T-helper 22 cell (primary cell): ENCODE measurements at regions not wholly inside any gene's neighbourhood (a gene's known extent, or its start where the extent isn't known, plus 50 kb on each side); places are given as distances from the start of the nearest gene placed in this dataset.

Source experiments
- DNase-seq: peaks from one replicate; pipeline ENCODE4 v3.0.0-alpha.2; 2020; ENCODE audit warnings: low read depth

DNA sequence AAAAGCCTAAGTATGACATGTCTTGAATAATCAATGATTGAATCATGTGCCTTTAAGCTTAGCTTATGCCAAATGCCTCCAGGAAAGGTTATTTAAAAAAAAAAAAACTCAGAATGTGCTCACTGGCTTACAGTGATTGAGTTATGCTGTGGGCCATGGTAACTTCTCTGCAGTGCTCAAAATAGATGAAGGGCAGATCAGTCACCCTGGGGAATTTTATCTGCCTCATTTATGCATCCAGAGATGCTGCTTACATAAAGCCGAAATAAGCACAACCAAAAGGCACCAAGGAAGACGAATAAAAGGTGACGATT lies 118.7 kb upstream of the MDM1 start:
- DNase-seq, result no peak

DNA sequence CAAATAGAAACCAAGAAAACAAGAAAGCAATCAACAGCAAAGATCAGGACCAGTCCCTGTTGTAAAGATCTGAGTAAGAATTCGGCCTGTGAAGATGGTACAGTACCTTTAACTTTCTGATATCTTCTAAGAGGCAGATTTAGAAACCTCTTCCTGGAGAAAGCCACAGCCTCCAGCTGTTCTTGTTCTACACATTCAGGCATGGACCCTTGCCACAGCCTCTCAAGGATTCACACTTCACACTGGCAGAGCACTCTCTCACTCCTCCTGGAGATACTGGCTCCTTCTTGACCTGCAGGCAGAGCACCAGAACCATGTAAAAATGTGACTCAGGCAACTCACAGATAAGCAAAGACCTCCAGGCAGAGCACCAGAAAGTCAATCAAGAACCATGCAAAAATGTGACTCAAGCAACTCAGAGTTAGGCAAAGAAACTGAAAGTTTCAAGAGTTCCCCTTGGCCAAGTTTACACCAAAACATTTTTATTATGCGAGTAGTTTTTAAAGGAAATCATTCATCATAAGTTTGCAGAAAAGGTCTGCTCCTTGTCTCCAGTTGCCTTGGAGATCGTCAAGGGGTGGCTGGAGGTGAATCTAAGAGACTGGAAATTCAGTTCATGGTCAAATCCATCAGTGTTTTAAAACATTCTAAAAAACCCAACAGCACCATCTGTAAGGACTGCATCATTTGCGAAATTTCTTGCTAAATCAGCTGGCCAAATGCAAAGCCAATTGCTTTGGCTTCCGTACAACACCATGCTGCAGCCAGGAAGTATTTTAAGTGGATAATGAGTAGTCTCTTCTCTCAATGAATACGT lies 119.3 kb upstream of the MDM1 start:
- DNase-seq, result no peak

DNA sequence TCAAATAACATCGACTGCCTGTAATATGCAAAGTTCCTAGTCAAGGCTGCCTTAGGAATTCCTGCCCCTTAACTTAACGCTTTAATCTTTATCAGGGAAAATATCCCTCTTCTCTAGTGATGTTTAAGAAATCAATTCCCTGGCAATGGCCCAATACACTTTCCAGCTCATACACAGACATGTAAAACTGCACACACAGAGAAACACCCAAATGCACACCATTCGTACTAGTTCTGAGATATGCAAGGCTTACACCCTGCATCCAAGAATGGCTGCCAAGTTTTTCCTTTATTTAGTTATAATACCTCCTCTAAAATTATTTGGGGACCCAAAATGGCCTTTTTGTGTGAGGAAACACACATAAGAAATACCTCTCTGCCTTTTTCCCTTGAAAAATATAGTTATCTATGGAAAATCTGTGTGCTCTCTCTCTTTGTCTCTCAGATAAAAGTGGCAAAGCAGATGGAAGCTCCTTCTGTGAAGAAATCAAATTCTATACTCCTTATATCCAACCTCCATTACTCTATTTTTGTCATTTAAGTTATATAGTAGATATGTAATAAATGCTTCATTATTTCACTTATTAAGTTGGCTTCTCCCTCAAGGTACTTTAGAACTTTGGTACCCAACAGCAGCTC lies 120.0 kb upstream of the MDM1 start:
- no peak for DNase-seq

DNA sequence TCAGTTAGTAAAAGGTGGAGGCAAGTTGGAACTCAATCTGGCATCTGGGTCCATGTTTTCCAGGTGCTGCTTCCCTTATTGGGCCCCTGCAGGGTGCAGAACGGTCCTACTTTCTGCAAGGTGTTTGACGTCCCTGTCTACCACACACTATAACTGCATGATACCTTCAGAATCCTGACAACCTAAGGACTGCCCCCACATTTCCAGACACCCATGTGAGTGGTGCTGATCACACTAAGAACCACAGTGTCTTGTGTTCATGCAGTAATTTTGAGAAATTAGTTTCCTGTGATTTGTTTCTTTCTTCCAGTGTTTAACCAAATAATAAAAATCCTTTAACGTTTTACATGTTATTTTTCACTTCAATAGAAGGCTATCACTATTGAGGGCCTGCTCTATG lies 121.1 kb upstream of the MDM1 start:
- DNase-seq, result no peak

DNA sequence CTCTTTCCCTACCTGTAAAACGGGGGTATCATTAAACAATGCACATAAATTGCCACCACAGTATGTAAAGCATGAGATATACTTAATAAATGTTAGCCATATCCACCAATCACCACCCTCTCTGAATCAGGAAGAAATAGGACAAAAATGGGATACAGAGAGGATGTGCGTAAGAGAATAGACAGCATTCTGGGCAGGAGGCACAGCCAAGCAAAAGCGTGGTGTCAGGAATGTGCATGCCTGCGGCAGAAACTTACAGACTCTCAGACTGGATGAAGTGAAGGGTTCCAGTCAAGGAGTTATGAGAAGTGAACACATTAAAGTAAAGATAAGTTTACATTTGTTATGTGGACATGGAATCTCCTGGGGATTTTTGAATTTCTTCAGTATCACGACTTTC lies 121.7 kb upstream of the MDM1 start:
- no peak for DNase-seq

DNA sequence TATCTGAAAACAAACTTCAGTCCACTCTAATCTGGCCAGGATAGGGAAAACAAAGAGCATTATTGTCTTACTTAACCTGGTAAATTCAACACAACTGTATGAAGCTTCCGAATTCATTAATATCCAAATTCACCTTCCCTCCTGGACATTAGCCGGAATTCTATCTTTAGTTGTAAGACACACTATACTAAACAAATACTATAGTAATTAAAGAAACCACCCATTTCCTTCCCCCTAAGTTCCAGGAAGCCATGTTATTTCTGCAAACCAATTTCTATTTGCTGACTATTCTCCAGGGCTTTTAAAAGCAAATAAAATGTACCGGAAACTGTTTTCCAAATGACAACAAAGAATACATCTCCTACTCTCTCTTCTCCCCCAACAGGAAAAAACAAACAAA lies 122.7 kb upstream of the MDM1 start:
- no peak for DNase-seq

DNA sequence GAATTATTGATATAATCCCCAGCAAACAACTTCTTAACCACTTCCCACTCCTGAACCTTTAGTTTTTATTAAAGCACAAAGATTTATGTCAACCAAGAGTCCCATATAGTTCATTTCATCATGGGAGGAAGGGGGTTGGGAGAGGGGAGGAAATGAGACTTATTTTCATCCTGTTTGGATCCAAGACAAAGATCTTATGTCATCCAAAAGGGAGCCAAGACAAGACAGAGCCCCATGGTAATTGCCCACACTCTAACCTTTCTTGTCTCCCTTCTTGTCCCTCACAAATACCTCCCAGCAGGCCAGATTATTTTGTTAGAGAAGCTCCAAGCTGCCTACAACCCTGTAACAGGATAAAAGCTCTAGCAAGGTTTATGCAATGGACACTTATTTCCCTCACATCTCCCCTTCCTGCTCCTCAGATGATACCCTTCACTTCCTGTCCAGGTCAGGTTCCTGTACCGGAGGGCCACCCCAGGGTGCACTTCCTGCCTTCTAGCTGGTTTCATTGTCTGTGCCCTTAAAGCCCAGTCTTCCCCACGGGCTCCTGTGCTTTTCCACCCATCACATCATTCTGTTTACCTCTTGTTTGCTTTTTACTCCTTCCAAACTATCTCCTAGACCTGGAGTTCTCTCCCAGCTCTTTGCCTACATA lies 123.7 kb upstream of the MDM1 start:
- no peak for DNase-seq

DNA sequence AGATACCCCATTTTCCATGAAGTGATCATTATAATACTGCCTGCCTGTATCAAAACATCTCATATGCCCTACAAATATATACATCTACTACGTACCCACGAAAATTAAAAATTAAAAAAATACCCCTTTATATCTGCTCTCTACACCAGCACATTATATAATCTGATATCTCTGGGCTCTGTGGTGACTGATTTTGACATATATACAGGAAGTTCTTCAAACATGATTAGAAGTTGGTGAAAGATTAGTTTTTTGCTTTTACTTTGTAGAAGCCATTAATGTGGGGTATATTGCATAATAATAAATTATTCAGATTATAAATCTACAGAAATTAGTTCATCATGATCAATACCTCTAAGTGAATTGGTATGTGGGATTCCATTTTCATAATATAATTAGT lies 126.7 kb upstream of the MDM1 start:
- no peak for DNase-seq

DNA sequence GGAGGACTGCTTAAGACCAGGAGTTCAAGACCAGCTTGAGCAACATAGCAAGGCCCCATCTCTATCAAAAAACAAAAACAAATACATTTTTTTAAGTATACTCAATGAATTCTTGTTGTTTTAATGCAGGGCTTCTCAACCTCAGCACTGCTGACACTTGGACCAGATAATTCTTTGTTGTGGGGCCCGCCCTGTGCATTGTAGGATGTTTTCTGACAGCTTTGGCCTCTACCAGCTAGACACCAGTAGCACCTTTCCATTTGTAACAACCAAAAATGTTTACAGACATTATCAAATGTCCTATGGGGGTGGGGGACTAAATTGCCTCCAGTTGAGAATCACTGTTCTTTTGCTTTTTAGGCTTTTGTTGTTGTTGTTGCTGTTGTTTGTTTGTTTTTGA lies 128.1 kb upstream of the MDM1 start:
- no peak for DNase-seq

DNA sequence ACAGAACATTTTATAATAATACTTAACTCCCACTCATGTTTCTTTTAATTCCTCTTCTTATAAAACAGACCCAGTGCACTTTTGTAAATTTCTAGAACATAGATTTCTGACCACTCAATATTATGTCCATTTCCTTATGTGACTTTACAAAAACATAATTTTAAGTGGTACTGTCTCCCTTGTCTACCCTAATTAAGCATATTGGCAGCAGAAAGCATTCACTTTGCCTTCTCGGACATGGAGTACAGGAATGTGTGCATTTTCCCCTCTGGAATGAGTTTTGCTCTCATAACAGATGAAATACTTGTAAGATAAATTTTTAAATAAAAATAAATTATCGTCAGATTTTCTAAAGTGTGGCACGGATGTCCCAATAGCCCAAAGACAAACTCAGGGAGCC lies 129.5 kb upstream of the MDM1 start:
- no peak for DNase-seq

DNA sequence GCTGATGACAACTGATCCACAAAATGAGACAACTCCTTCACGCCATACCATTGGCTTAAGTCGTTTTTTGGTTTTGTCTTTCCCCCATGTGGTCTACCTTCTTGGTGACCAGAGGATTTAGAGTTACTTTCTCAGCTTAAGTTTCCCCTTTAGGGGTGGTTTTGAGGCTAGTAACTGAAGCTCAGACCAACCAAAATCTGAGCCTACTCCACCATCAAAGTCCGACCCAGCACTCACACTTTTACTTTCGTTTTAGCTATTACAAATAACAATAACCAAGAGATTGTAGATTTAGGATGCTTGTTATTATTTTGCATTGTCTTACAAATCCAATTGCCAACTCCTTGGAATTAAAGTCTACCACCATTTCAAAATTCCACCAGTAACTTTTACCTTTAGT lies 130.6 kb upstream of the MDM1 start:
- no peak for DNase-seq

DNA sequence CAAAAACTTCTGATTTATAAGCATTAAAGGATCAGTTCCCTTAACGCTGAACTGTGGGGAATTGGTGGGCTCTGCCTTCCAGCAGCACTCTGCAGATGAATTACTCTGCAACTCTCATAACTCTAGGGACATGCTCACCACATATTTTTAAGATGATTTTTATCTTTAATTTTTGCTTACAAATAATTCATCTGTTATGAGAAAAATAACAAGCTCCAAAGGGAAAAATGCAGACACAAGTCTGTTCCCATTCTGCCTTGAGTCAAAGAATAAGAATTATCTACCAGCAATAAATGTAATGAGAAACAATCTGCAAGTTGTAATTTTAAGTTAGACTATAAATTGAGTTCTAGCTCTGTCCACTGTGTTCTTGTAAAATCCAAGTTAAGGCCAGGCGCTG lies 133.1 kb upstream of the MDM1 start:
- DNase-seq, result no peak

DNA sequence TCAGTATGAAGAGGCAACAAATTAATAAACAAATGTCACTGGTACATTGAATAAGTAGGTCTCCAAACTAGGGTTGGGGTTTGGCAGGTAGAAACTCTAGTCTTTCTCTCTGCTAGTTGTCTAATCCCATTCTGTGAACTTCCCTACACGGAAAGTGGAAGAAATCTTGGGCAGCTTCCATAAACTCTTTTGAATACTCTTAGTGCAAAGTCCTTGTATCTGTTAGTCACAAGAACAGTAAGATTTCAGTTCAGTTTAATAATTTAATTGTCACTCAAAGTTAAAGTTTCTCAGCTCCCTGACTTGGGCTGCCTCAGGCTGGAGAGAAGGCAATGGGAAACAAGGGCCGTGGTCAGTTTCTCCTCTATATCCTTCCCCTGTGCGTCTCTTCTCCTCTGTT lies 135.4 kb upstream of the MDM1 start:
- DNase-seq, result no peak

DNA sequence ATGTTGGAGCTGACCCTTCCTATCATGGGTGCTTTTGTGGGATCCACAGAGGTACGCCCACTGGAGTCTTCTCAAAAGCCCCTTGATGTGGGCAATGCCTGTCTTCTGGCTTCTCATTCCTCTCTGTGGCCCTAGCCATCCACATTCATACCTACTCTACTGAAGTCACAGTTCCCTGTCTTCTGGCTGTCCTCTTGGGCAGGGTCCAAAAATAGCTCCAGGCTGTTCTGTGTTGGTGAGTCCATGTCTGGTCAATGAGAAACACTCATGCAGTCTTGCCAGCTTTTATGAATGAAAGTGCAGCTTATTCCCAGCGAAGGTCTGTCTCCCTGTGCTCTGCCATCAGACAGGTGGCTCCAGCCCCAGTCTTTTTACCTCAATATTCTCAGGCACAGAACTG lies 135.9 kb upstream of the MDM1 start:
- no peak for DNase-seq

DNA sequence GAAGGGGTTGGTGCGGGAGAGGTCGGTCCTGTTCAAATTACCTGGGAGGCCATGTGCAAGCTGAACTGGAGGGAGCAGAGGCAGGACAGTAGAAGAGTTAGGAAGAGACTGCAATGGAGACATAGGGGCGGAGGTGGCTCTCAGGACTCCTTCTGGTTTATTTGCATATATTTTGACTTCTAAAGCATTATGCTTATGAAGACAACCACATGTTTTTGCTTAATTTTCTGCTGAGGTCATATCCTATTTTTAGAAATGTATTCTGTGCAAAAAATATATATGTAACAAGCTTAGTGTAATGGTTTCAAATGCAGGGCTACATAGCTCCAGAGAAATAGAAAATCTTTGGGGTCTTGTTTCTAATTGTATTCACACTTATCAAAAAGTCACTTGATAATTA lies 137.0 kb upstream of the MDM1 start:
- no peak for DNase-seq

DNA sequence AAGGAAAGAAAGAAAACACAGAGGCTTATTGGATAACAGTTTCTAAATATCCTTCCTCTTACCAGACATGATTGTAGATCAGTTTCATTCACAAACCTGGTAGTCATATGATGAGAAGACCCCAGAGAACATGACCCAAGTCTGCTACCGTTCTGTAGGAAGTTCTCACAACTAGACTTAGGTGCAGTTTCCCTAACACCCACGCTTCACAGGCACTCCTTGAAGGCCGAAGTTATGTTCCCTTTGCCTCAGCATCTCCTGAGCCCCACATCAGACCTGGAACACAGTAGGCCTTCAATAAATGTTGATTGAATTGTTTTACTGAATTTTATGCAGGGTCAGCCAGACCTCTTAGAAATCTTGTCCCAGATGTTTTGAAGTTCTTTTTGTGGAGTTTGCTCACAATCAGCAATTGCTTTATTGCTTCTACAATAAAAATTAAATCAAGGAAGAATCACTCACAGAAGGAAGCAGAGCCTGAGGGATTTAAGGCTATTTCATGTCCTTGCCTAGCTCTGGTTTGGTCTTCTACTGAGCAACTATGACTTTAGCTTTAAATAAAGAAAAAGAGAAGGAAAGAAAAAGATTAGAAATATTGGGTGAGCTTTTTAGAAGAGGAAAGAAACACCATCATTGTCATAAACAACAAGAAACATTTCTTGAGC lies 138.6 kb upstream of the MDM1 start:
- DNase-seq, result no peak

DNA sequence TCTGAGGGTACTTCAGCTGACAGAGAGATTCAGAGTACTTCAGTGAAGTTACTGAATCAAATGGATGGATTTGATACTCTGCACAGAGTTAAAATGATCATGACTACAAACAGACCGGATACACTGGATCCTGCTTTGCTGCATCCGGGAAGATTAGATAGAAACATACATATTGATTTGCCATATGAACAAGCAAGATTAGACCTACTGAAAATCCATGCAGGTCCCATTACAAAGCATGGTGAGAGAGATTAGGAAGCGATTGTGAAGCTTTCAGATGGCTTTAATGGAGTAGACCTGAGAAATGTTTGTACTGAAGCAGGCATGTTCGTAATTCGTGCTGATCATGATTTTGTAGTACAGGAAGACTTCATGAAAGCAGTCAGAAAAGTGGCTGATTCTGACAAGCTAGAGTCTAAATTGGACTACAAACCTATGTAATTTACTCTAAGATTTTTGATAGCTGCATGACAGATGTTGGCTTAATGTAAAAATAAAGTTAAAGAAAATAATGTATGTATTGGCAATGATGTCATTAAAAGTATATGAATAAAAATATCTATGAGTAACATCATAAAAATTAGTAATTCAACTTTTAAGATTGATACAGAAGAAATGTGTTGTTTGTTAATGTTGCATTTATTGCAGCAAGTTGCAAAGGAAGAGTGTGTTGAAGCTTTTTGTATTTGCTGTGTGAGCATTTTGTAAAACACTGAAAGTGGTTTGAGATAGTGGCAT lies 136.1 kb upstream of the RAP1B start:
- DNase-seq, result no peak

DNA sequence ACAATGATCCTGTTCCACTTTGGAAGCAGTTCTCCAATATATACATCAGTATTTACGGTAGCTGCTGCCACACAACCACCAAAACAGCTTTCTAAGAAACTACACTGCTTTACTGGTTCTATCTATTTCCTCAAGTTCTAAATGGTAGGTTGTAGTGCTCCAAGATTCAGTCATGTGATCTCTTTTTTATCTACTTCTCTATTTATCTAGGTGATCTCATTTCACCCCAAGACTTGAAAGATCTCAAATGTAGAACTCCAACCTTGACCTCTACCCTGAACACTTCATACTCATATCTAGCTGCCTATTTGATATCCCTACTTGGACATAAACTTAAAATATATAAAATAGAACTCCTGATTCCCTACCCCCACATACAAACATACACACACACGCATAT lies 133.9 kb upstream of the RAP1B start:
- no peak for DNase-seq

DNA sequence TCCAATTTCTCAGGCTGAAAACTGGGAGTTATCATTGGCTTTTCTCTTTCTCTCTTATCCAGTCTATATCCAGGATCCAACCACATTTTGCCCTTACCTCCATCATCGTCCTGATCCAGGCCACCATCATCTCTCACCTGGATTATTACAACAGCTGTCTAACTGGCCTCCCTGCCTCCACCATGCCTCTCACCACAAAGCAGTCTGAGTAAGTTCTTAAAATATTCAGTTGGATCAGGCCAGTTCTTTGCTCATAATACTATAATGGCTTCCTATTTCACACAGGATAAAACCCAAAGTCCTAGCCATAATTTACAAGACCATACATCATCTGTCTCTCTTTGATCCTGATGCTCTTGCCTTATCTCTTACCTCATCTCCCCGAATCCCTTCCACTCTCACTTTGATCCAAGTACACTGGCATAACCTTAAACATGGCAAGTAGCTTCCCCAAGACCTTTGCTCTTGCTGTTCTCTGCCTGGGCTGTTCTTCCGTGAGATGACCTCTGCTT lies 133.4 kb upstream of the RAP1B start:
- DNase-seq, result no peak

DNA sequence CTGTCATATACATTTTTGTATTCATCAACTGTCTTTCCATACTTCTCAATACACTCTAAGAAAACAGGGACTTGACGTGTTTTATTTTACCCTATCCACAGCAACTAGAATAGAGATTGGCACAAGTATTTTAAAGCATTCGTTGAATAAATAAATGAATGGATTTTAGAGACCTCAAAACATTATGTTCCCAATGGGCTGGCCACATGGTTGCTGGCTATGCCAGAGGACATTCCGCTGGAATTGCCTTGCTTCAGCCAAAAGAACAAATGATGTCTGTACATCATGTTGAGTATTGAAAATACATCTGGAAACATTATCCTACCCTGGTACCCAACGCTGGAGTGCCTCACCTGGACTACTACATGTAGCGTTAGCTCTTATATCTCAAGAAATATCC lies 132.8 kb upstream of the RAP1B start:
- no peak for DNase-seq

DNA sequence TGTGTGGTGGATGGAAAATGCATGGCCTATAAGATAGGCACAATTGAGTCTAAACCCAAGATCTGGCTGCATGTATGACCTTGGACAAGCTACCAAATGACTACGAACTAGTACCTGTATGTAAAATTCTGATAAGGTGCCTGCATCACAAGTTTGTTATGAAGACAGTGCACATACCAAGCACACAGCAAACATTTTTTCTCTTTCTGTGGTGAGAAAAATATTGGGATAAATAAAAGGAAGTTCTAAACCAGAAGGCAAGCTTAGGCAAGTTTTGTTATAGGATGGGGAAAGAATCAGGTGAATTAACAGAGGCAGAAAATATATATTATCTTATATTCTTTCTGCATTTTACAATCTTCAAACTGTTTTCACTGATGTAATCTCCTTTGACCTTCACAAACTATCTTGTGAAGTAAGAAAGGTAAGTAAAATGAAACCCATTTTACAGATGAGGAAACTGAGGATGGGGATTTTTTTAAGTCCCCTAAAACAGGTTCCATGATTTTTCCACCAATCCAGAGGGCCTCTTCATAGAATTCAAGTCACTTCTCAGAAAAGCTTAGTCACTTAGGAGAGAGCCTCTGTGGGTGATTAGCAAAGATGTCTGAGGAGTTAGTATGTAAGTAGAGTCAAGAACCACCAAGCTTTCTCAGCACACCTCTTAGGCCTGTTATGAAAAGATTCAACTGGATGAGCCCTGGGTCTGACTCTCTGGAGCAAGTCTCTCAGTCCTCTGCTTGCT lies 132.0 kb upstream of the RAP1B start:
- no peak for DNase-seq
